Subcutaneous abdominal adipose tissue (tissue), 5 donors: ENCODE measurements at regions not wholly inside any gene's neighbourhood (a gene's known extent, or its start where the extent isn't known, plus 50 kb on each side); places are given as distances from the start of the nearest gene placed in this dataset.

Source experiments
- H3K27ac ChIP-seq: one replicate; pipeline ENCODE4 v1.7.0; 2013; ENCODE audit warnings: low read depth, mild to moderate bottlenecking, inconsistent platforms, low read length, moderate library complexity
- H3K27me3 ChIP-seq, 5 donors: one replicate each; pipeline ENCODE4 v1.7.0; 2013; ENCODE audit warnings: low read length in 5 of 5, inconsistent platforms in 1 of 5; ENCODE audit not compliant: control insufficient read depth in 5 of 5, insufficient read depth in 4 of 5
- H3K36me3 ChIP-seq, 5 donors: one replicate each; pipeline ENCODE4 v1.7.0; 2013; ENCODE audit warnings: low read length in 5 of 5; ENCODE audit not compliant: control insufficient read depth in 5 of 5, insufficient read depth in 5 of 5
- H3K4me1 ChIP-seq, 5 donors: one replicate each; pipeline ENCODE4 v1.7.0; 2013; ENCODE audit warnings: low read length in 5 of 5, mild to moderate bottlenecking in 3 of 5, moderate library complexity in 1 of 5; ENCODE audit not compliant: control insufficient read depth in 5 of 5, insufficient read depth in 5 of 5
- H3K4me3 ChIP-seq, 5 donors: one replicate each; pipeline ENCODE4 v1.7.0; 2013; ENCODE audit warnings: low read length in 5 of 5, low read depth in 1 of 5
- H3K9ac ChIP-seq, 5 donors: one replicate each; pipeline ENCODE4 v1.7.0; 2013; ENCODE audit warnings: low read length in 5 of 5, mild to moderate bottlenecking in 4 of 5, moderate library complexity in 3 of 5
- H3K9me3 ChIP-seq, 5 donors: one replicate each; pipeline ENCODE4 v1.7.0; 2013; ENCODE audit warnings: low read length in 5 of 5; ENCODE audit not compliant: control insufficient read depth in 5 of 5
- donor health status: healthy.
- donor health status: healthy.
- donor health status: healthy.
- donor health status: healthy.
- donor health status: healthy.

DNA sequence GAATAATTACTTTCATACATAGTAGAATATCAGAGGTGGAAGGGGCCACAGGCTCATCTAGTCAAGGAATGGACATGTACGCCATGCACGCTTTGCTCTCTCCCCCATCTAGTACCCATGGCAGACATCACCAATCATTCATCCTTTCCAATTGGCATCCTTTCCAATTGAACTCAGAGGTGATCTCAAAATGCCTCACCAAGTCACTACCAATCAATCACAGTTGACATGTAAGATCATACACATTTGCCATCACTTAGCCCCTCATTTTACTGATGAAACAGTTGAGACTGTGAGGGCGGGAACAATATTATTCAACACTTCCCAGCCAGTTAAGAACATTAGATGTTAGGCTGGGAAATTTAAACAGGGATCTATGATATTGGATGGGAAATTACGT is 308.4 kb downstream of the FGFR2 start:
- no peaks in the 10 kb centered on the region for H3K9me3 ChIP-seq
- no peaks in the 10 kb centered on the region for H3K36me3 ChIP-seq
- H3K27ac ChIP-seq, result no peak overlapping the region
- peaks cover 0 to 10% (median 5%) of the 10 kb centered on the region in 5 donors for H3K27me3 ChIP-seq
- peaks cover 0 to 11% (median 8%) of the 10 kb centered on the region in 5 donors for H3K4me1 ChIP-seq
- H3K9ac ChIP-seq, result no peak overlapping the region
- H3K4me3 ChIP-seq, result no peak overlapping the region

DNA sequence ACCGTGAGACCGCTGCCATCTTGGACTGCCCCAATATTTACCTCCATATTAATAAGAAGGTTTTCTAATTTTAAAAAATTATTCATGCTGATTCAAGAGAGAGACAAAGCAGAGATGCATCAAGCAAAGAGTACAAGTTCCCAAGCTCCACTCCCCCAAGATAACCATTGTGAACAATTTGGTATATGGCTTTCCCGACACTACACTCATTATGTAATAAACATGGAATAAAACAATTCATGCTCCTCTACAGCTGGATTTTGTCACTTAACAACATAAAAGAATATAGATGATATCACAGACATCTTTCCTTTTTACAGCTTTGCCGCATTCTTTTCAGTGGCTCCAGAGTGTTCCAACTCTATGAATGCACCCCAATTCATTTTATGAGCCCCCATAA is 307.6 kb downstream of the FGFR2 start:
- Histone ChIP-seq H3K4me1 (peaks cover 0 to 3% (median 2%) of the 10 kb centered on the region in 5 donors), H3K9me3 (no peaks in the 10 kb centered on the region), H3K9ac (no peak overlapping the region), H3K27ac (no peak overlapping the region), H3K36me3 (no peaks in the 10 kb centered on the region), H3K27me3 (peaks cover 0 to 10% (median 5%) of the 10 kb centered on the region in 5 donors), H3K4me3 (no peak overlapping the region)

DNA sequence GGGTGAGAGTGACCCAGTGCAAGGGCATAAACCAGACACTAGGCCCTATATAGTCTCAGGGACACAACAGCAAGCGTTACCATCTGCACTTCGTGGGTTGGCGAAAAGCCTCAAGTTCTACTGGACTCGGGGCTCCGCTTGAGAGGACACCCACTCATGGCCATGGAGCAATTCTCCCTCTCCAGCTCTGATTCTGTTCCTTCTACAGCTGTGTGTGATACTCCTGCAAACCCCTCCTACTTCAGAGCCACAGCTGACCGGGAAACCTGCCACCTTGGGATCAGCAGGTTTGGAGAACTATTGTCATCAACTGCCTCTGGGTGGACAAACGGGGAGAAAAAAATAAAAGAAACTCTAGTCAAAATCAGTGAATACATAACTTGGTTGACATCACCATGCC is 306.9 kb downstream of the FGFR2 start:
- Histone ChIP-seq H3K9me3 (no peaks in the 10 kb centered on the region), H3K36me3 (no peaks in the 10 kb centered on the region), H3K27ac (no peak overlapping the region), H3K4me3 (no peak overlapping the region), H3K9ac (no peak overlapping the region), H3K27me3 (peaks cover 0 to 10% (median 5%) of the 10 kb centered on the region in 5 donors), H3K4me1 (peaks cover 0 to 2% (median 0%) of the 10 kb centered on the region in 5 donors)

DNA sequence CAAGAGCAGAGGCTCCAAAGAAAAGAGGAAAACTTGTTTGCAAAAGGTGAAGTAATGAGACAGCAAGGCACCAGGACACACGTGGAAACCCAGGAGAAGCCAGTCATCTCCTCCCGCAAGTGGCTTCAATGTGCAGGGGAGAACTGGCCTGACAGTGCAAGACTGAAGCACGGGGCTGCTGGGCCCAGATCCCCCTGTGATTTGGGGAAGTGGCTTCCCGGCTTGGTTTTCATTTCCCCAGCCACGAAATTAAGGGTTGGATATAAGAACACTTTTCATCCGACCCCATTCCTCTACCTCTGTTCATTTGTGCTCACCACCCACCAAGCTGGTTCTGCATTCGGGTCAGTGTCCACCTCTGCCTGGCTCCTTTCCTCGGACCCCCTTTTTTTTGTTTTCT is 306.4 kb downstream of the FGFR2 start:
- no peak overlapping the region for H3K27ac ChIP-seq
- no peaks in the 10 kb centered on the region for H3K9me3 ChIP-seq
- H3K4me1 ChIP-seq, result peaks cover 0 to 2% (median 0%) of the 10 kb centered on the region in 5 donors

DNA sequence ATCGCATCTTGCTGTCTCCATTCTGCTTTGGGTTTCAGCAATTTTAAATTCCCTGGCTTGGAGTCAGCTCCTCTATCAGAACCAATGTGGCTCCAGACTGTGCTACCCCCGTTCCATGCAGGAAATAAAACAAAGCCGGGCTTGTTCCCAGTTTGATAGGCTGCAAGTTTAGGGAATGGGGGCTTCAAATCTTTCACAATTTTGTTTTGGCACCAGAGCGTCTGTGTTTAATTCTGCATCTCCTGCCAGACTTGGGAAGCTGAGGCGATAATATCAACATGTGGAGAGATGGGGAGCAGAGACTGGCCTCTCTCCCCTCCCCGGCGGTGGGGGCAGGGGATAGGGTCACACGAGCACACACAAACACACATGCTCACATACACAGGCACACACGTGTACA is 305.9 kb downstream of the FGFR2 start:
- Histone ChIP-seq H3K9ac (no peak overlapping the region), H3K9me3 (no peaks in the 10 kb centered on the region), H3K27ac (no peak overlapping the region), H3K4me3 (no peak overlapping the region), H3K4me1 (peaks cover 0 to 2% (median 0%) of the 10 kb centered on the region in 5 donors), H3K27me3 (peaks cover 0 to 10% (median 5%) of the 10 kb centered on the region in 5 donors), H3K36me3 (no peaks in the 10 kb centered on the region)

More for the DNA sequence above, 306.4 kb downstream of the FGFR2 start:
- no peaks in the 10 kb centered on the region for H3K36me3 ChIP-seq
- peaks cover 0 to 10% (median 5%) of the 10 kb centered on the region in 5 donors for H3K27me3 ChIP-seq
- H3K9ac ChIP-seq, result no peak overlapping the region
- no peak overlapping the region for H3K4me3 ChIP-seq

DNA sequence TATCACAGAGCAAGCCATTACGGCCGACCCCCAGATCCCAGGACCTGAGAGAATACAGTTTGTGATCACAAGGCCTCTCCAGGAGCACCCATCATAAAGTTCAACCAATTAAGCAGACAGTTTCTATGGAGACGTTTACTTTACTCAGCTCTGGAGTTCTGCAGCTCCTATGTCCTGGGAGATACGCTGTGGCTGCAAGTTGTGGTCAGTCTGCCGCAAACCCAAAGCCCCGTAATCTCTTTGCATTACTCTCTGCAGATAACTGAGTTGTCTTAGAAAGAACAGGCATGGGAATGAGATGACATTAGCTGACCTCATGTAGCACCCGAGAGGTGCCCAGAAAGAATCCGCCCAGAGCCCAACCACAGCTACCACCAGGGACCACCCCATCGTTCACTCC is 305.1 kb downstream of the FGFR2 start:
- no peaks in the 10 kb centered on the region for H3K9me3 ChIP-seq
- no peak overlapping the region for H3K27ac ChIP-seq
- H3K4me1 ChIP-seq, result peaks cover 0 to 2% (median 0%) of the 10 kb centered on the region in 5 donors
- no peak overlapping the region for H3K9ac ChIP-seq
- H3K4me3 ChIP-seq, result no peak overlapping the region
- H3K36me3 ChIP-seq, result no peaks in the 10 kb centered on the region
- H3K27me3 ChIP-seq, result peaks cover 0 to 10% (median 5%) of the 10 kb centered on the region in 5 donors

DNA sequence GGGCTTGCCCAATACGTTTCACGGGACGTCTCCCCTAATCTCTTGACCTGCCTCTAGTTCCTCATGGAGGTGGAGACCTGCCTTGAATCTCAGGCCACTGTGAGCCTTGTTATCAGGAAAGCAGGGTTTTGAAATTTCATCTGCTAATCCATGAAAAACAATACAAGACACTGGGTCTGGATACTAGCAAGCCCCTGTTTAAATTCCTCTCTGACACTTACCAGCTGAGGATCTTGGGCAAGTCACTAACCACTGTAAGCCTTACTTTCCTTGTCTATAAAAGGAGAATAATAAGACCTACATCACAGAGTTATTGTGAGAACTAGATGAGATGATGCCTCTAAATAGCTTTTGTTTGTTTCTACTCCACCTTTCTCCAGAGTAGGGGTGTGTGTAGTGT is 303.6 kb downstream of the FGFR2 start:
- Histone ChIP-seq H3K27me3 (peaks cover 0 to 10% (median 5%) of the 10 kb centered on the region in 5 donors), H3K36me3 (no peaks in the 10 kb centered on the region), H3K4me1 (peaks cover 0 to 2% (median 0%) of the 10 kb centered on the region in 5 donors), H3K27ac (no peak overlapping the region), H3K9me3 (no peaks in the 10 kb centered on the region), H3K4me3 (no peak overlapping the region), H3K9ac (no peak overlapping the region)

DNA sequence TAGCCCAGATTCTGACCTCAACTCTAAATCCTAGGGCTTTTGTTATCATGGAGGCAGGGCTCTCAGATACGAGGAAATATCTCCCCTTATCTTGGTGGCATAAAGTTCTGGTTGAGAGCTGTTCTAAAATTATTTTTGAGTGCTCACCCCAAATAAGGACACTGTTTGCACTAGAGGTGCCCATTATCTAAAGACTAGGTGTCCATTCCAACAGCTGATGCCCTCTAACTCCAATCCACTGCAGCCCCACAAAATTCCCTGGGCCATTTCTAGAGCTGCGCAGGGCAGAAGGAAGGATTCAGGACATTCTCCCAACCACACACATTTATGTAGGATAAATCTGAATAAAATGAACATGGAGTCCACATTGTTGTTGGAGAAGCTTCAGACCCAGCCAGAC is 301.9 kb downstream of the FGFR2 start:
- no peaks in the 10 kb centered on the region for H3K9me3 ChIP-seq

DNA sequence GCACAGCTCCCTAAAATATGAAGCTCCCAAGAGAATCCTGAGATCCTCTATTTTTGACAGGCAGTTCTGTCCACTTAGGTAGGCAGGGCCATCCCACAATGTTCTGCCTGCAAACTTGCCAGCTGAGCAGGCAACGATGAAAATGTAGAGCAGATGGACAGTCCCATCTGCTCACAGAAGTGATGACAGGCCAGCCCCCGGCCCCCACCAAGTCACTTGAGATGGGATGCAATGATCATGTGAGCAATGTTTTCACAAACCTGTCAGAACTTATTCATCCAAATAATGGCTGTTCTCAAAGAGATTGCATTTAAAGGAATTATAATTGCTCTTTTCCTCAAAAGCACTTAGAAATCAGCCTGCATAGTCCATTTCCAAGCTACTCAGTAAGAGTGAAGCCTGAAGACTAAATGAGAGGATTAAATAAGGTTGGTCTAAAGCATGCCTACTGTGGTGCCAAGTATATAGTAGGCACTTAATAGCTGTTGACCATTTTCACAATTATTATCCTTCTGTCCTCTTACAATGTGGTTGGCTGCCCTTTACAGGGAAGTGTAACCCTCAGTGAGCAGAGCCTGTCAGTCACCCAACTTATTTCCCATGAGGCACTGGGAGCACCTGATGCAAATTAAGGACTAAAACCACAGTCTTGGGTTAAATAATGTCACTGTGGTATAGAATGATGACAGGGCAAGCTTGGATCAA is 301.2 kb downstream of the FGFR2 start:
- Histone ChIP-seq H3K27ac (no peak overlapping the region), H3K4me1 (peaks cover 0 to 2% (median 0%) of the 10 kb centered on the region in 5 donors), H3K36me3 (no peaks in the 10 kb centered on the region), H3K9me3 (no peaks in the 10 kb centered on the region), H3K4me3 (no peak overlapping the region), H3K9ac (no peak overlapping the region), H3K27me3 (peaks cover 0 to 8% (median 5%) of the 10 kb centered on the region in 5 donors)

More for the DNA sequence above, 301.9 kb downstream of the FGFR2 start:
- no peak overlapping the region for H3K9ac ChIP-seq
- peaks cover 0 to 2% (median 0%) of the 10 kb centered on the region in 5 donors for H3K4me1 ChIP-seq
- no peak overlapping the region for H3K27ac ChIP-seq
- H3K27me3 ChIP-seq, result peaks cover 0 to 8% (median 5%) of the 10 kb centered on the region in 5 donors
- H3K4me3 ChIP-seq, result no peak overlapping the region
- H3K36me3 ChIP-seq, result no peaks in the 10 kb centered on the region

DNA sequence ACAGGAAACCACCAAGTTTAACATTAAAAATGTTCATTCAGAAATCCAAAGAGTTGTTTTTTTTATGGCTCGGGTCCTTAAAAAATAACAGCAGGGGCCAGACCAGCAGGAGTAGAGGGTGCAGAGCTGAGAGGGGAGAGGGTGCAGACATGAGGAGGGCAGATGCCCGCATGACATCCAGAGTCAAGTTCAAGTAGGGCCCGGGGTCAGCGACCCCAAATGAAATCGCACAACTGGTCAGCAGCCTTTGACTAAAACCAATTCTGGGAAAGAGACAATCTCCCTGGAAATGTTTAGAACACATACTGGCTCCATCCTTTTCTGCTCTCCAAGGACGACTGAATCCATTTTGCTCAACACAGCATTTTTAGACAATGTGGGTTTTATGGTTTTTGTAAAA is 297.5 kb downstream of the FGFR2 start:
- Histone ChIP-seq H3K9ac (no peak overlapping the region), H3K27ac (no peak overlapping the region), H3K4me3 (no peak overlapping the region), H3K36me3 (no peaks in the 10 kb centered on the region), H3K27me3 (no peaks in the 10 kb centered on the region), H3K9me3 (no peaks in the 10 kb centered on the region), H3K4me1 (no peaks in the 10 kb centered on the region)
